Epidermal melanocyte (primary cell): ENCODE measurements at regions not wholly inside any gene's neighbourhood (a gene's known extent, or its start where the extent isn't known, plus 50 kb on each side); places are given as distances from the start of the nearest gene placed in this dataset.
"Not testable (repeated sequence)": the region's sequence is repeated elsewhere in the genome, so short reads cannot be mapped to it uniquely, and the experiment has no call there.

ENCODE experiments used
- DNase-seq: peaks from one replicate; pipeline ENCODE4 v3.0.0; 2011; ENCODE audit warnings: low spot score; ENCODE audit not compliant: insufficient read length

- no peak for DNase-seq
Measured at GRCh38 chr1:14137411-14138134, 437.6 kb downstream of the PRDM2 start.

- no peak for DNase-seq
Measured at GRCh38 chr1:14138135-14138506, 438.1 kb downstream of the PRDM2 start.

GRCh38 chr1:14138687-14139086, 438.7 kb downstream of the PRDM2 start:
- no peak for DNase-seq

GRCh38 chr1:14140831-14141401, 440.9 kb downstream of the PRDM2 start:
- DNase-seq, result no peak

- DNase-seq, result no peak
Measured at GRCh38 chr1:14141656-14142055, 441.7 kb downstream of the PRDM2 start.

GRCh38 chr1:14142397-14143100, 442.6 kb downstream of the PRDM2 start:
- no peak for DNase-seq

GRCh38 chr1:14143777-14144176, 443.8 kb downstream of the PRDM2 start:
- DNase-seq, result no peak

GRCh38 chr1:14148526-14148925, 448.5 kb downstream of the PRDM2 start:
- no peak for DNase-seq

GRCh38 chr1:14149431-14149830, 449.1 kb upstream of the KAZN start:
- no peak for DNase-seq

- no peak for DNase-seq
Measured at GRCh38 chr1:14156543-14156942, 441.9 kb upstream of the KAZN start.

- no peak for DNase-seq
Measured at GRCh38 chr1:14160781-14161180, 437.7 kb upstream of the KAZN start.

GRCh38 chr1:14163246-14163645, 435.2 kb upstream of the KAZN start:
- no peak for DNase-seq

- no peak for DNase-seq
Measured at GRCh38 chr1:14165371-14165801, 433.1 kb upstream of the KAZN start.

GRCh38 chr1:14167884-14168283, 430.6 kb upstream of the KAZN start:
- no peak for DNase-seq

GRCh38 chr1:14168326-14169063, 430.0 kb upstream of the KAZN start:
- DNase-seq, result no peak

GRCh38 chr1:14173598-14173997, 424.9 kb upstream of the KAZN start:
- DNase-seq, result no peak

- DNase-seq, result not testable (repeated sequence)
Measured at GRCh38 chr1:14177866-14178265, 420.6 kb upstream of the KAZN start.

- DNase-seq, result no peak
Measured at GRCh38 chr1:14180738-14181137, 417.7 kb upstream of the KAZN start.

- no peak for DNase-seq
Measured at GRCh38 chr1:14181191-14181795, 417.2 kb upstream of the KAZN start.

GRCh38 chr1:14182856-14183255, 415.6 kb upstream of the KAZN start:
- no peak for DNase-seq

- no peak for DNase-seq
Measured at GRCh38 chr1:14183329-14183728, 415.2 kb upstream of the KAZN start.

GRCh38 chr1:14184454-14184853, 414.0 kb upstream of the KAZN start:
- DNase-seq, result no peak
